ENCODE measurements at regions not wholly inside any gene's neighbourhood (a gene's known extent, or its start where the extent isn't known, plus 50 kb on each side); places are given as distances from the start of the nearest gene placed in this dataset.

GRCh38 chr4:13174001-13174400, 310.1 kb downstream of the RAB28 start:
- TF ChIP-seq CTCF (IDR thresholded peaks at IDR 0.05) (no peak), POLR2A (IDR thresholded peaks at IDR 0.05) (no peak)

All from right lobe of liver (tissue), 4 donors.